Prostate gland (tissue), 2 donors: ENCODE measurements at regions not wholly inside any gene's neighbourhood (a gene's known extent, or its start where the extent isn't known, plus 50 kb on each side); places are given as distances from the start of the nearest gene placed in this dataset.

Experiments used
- CTCF ChIP-seq, 4 experiments: fragments of 200-600 bp in 2 of 4; fragments of 450-650 bp in 2 of 4; sonication (generic) in 2 of 4; IDR thresholded peaks; 1 replicate in 3 of 4; 2 replicates in 1 of 4; pipeline ENCODE4 v1.5.1; 2016 to 2019; ENCODE audit warnings: antibody characterized with exemption in 4 of 4, mild to moderate bottlenecking in 2 of 4, moderate library complexity in 2 of 4
- POLR2AphosphoS5 ChIP-seq: sonication (generic); formaldehyde crosslinking; IDR thresholded peaks from one replicate; pipeline ENCODE4 v1.6.1; 2017; ENCODE audit warnings: antibody characterized with exemption

- TF ChIP-seq CTCF (IDR thresholded peaks at IDR 0.05) (no peak), POLR2AphosphoS5 (peak; percentile 14)
Measured at GRCh38 chr5:155274484-155274883, 260.9 kb downstream of the KIF4B start.
